PC-3 (cell line): ENCODE measurements at regions not wholly inside any gene's neighbourhood (a gene's known extent, or its start where the extent isn't known, plus 50 kb on each side); places are given as distances from the start of the nearest gene placed in this dataset.
"Not testable (repeated sequence)": the region's sequence is repeated elsewhere in the genome, so short reads cannot be mapped to it uniquely, and the experiment has no call there.

Experiments
- ATAC-seq: fragments of 200-7000 bp; cut with Tn5 transposase; 2 replicates; pipeline ENCODE4 v1.9.1; 2020; ENCODE audit warnings: mild to moderate bottlenecking, moderate library complexity
- BruUV-seq: library from RNA; stranded (reverse); fragments of 400-500 nt; replicated peaks from 2 replicates; lab custom pipeline; 2021; lab: Mats Ljungman, UMichigan
- CTCF ChIA-PET: fragments of 300-600 bp; sonication (Branson Sonifier 250); formaldehyde crosslinking; loops from one replicate; lab custom pipeline; 2022; ENCODE audit warnings: antibody characterized with exemption; lab: Charles Lee
- POLR2A ChIA-PET: fragments of 300-600 bp; sonication (Branson Sonifier 250); formaldehyde crosslinking; loops from one replicate; lab custom pipeline; 2022; ENCODE audit warnings: antibody characterized with exemption; ENCODE audit not compliant: unreplicated experiment; lab: Charles Lee
- DNase-seq: peaks from one replicate; pipeline ENCODE4 v3.0.0-alpha.2; 2015
- H2AFZ ChIP-seq: fragments of 300-600 bp; sonication (generic); 2 replicates; pipeline ENCODE4 v1.6.0; 2016; ENCODE audit warnings: antibody characterized with exemption, low read length
- H3F3A ChIP-seq: fragments of 300-600 bp; sonication (generic); one replicate; pipeline ENCODE4 v1.6.0; 2017; ENCODE audit warnings: antibody characterized with exemption, low read length, control low read depth, mild to moderate bottlenecking; ENCODE audit not compliant: unreplicated experiment
- H3K27ac ChIP-seq: fragments of 300-600 bp; sonication (generic); 2 replicates; pipeline ENCODE4 v1.5.1; 2016; ENCODE audit warnings: mild to moderate bottlenecking, low read length
- H3K27me3 ChIP-seq: fragments of 300-600 bp; sonication (generic); 2 replicates; pipeline ENCODE4 v1.6.1; 2016; ENCODE audit warnings: low read length, mixed read lengths
- H3K36me3 ChIP-seq: fragments of 300-600 bp; sonication (generic); 2 replicates; pipeline ENCODE4 v1.6.1; 2016; ENCODE audit warnings: low read depth, mixed run types, low read length, mixed read lengths
- H3K4me1 ChIP-seq: fragments of 300-600 bp; sonication (generic); 2 replicates; pipeline ENCODE4 v1.5.1; 2016; ENCODE audit warnings: low read length; ENCODE audit not compliant: insufficient read depth
- H3K4me2 ChIP-seq: fragments of 300-600 bp; sonication (generic); 2 replicates; pipeline ENCODE4 v1.6.0; 2016; ENCODE audit warnings: low read length
- H3K4me3 ChIP-seq: fragments of 300-600 bp; sonication (generic); 2 replicates; pipeline ENCODE4 v1.5.1; 2016; ENCODE audit warnings: mild to moderate bottlenecking, low read length, mixed read lengths
- H3K79me2 ChIP-seq: fragments of 300-600 bp; sonication (generic); 2 replicates; pipeline ENCODE4 v1.6.1; 2017; ENCODE audit warnings: low read length, mixed read lengths
- H3K9ac ChIP-seq: fragments of 300-600 bp; sonication (generic); 2 replicates; pipeline ENCODE4 v1.6.0; 2016; ENCODE audit warnings: mild to moderate bottlenecking, low read length
- H3K9me2 ChIP-seq: fragments of 300-600 bp; sonication (generic); replicated peaks from 2 replicates; pipeline ENCODE4 v1.6.1; 2016; ENCODE audit warnings: mixed run types, low read length, mixed read lengths
- H3K9me3 ChIP-seq: fragments of 300-600 bp; sonication (generic); 2 replicates; pipeline ENCODE4 v1.6.1; 2016; ENCODE audit warnings: low read length, mixed read lengths
- H4K20me1 ChIP-seq: fragments of 300-600 bp; sonication (generic); 2 replicates; pipeline ENCODE4 v1.6.1; 2016; ENCODE audit warnings: low read length, mixed read lengths
- intact Hi-C: fragments of 100-400 bp; cut with micrococcal nuclease; formaldehyde crosslinking; loops from 2 replicates; pipeline ENCODE4 v1.9.0; 2023

- H3K4me1 ChIP-seq, H3K36me3 ChIP-seq, BruUV-seq, H3K9me3 ChIP-seq, H3K9ac ChIP-seq, H3K27me3 ChIP-seq, ATAC-seq, H3K4me3 ChIP-seq, H4K20me1 ChIP-seq, H3K4me2 ChIP-seq, H2AFZ ChIP-seq, POLR2A ChIA-PET, H3F3A ChIP-seq, H3K9me2 ChIP-seq, intact Hi-C loops, H3K27ac ChIP-seq, H3K79me2 ChIP-seq, CTCF ChIA-PET, DNase-seq: not testable (repeated sequence)
These were observed 192.3 kb downstream of the SPDYE17 start for GRCh38 chr7:76839879-76840278.

GRCh38 chr7:76839214-76839613 lies 192.9 kb downstream of the SPDYE17 start:
- BruUV-seq, H3K4me1 ChIP-seq, intact Hi-C loops, H2AFZ ChIP-seq, H3K9me2 ChIP-seq, H3K9ac ChIP-seq, H3K79me2 ChIP-seq, DNase-seq, H4K20me1 ChIP-seq, H3K36me3 ChIP-seq, POLR2A ChIA-PET, H3K4me2 ChIP-seq, H3K27ac ChIP-seq, H3K9me3 ChIP-seq, H3K4me3 ChIP-seq, H3F3A ChIP-seq, CTCF ChIA-PET, ATAC-seq, H3K27me3 ChIP-seq: not testable (repeated sequence)

GRCh38 chr7:76838357-76838756 lies 193.8 kb downstream of the SPDYE17 start:
- BruUV-seq, ATAC-seq: not testable (repeated sequence)

GRCh38 chr7:76829233-76829632 lies 202.2 kb upstream of the POMZP3 start:
- H2AFZ ChIP-seq, H3K4me3 ChIP-seq, H3K79me2 ChIP-seq, H3K27me3 ChIP-seq, H3K36me3 ChIP-seq, H4K20me1 ChIP-seq, H3K4me2 ChIP-seq, CTCF ChIA-PET, BruUV-seq, H3K4me1 ChIP-seq, intact Hi-C loops, H3K9ac ChIP-seq, DNase-seq, POLR2A ChIA-PET, ATAC-seq, H3K27ac ChIP-seq, H3K9me2 ChIP-seq, H3F3A ChIP-seq, H3K9me3 ChIP-seq: not testable (repeated sequence)

More at GRCh38 chr7:76838357-76838756, 193.8 kb downstream of the SPDYE17 start:
- H3K4me3 ChIP-seq, H3K27ac ChIP-seq, H2AFZ ChIP-seq, H3K9ac ChIP-seq, H4K20me1 ChIP-seq, POLR2A ChIA-PET, H3K79me2 ChIP-seq, intact Hi-C loops, CTCF ChIA-PET, H3K36me3 ChIP-seq, H3K4me1 ChIP-seq, DNase-seq, H3F3A ChIP-seq, H3K27me3 ChIP-seq, H3K4me2 ChIP-seq, H3K9me3 ChIP-seq, H3K9me2 ChIP-seq: not testable (repeated sequence)

GRCh38 chr7:76826181-76826580 lies 199.1 kb upstream of the POMZP3 start:
- H3K9me2 ChIP-seq, H4K20me1 ChIP-seq, POLR2A ChIA-PET, H3K9ac ChIP-seq, H3K4me1 ChIP-seq, H3K4me3 ChIP-seq, ATAC-seq, DNase-seq, H3K27ac ChIP-seq, H3K27me3 ChIP-seq, H3K79me2 ChIP-seq, CTCF ChIA-PET, H3F3A ChIP-seq, intact Hi-C loops, BruUV-seq, H3K4me2 ChIP-seq, H3K36me3 ChIP-seq, H2AFZ ChIP-seq, H3K9me3 ChIP-seq: not testable (repeated sequence)

GRCh38 chr7:76809856-76810255 lies 182.8 kb upstream of the POMZP3 start:
- H2AFZ ChIP-seq, H3K27ac ChIP-seq, intact Hi-C loops, H3K4me1 ChIP-seq, H3K9me3 ChIP-seq, H3K36me3 ChIP-seq, H3K9ac ChIP-seq, ATAC-seq, H3F3A ChIP-seq, H3K9me2 ChIP-seq, CTCF ChIA-PET, H3K27me3 ChIP-seq, H3K79me2 ChIP-seq, DNase-seq, BruUV-seq, H3K4me3 ChIP-seq, H3K4me2 ChIP-seq, POLR2A ChIA-PET, H4K20me1 ChIP-seq: not testable (repeated sequence)

- CTCF ChIA-PET, result not testable (repeated sequence)
These were observed 180.6 kb upstream of the POMZP3 start for GRCh38 chr7:76807588-76808100.

More at GRCh38 chr7:76807588-76808100, 180.6 kb upstream of the POMZP3 start:
- H3K9ac ChIP-seq, DNase-seq, H3K9me3 ChIP-seq, BruUV-seq, ATAC-seq, H2AFZ ChIP-seq, H3K4me2 ChIP-seq, POLR2A ChIA-PET, H3K4me3 ChIP-seq, intact Hi-C loops, H3F3A ChIP-seq, H3K27me3 ChIP-seq, H3K9me2 ChIP-seq, H4K20me1 ChIP-seq, H3K36me3 ChIP-seq, H3K79me2 ChIP-seq, H3K27ac ChIP-seq, H3K4me1 ChIP-seq: not testable (repeated sequence)
